ENCODE measurements at regions not wholly inside any gene's neighbourhood (a gene's known extent, or its start where the extent isn't known, plus 50 kb on each side); places are given as distances from the start of the nearest gene placed in this dataset.

- no peak for TF ChIP-seq CTCF (IDR thresholded peaks at IDR 0.05; ENCODE audit: insufficient read depth, low read length, severe bottlenecking)
- Histone ChIP-seq H3K27me3 (ENCODE audit: control insufficient read depth, insufficient read depth, low read length) (no peaks in the 10 kb centered on the region), H3K36me3 (ENCODE audit: control insufficient read depth, insufficient read depth, low read length) (no peaks in the 10 kb centered on the region), H3K4me3 (ENCODE audit: low read depth, low read length) (no peak overlapping the region)
- FAIRE-seq (no peak), DNase-seq (ENCODE audit: low read depth) (no peak)
Measured at GRCh38 chr6:25179051-25179778, 100.0 kb upstream of the CARMIL1 start.

- FAIRE-seq (no peak), DNase-seq (ENCODE audit: low read depth) (no peak)
- H3K4me3 ChIP-seq (ENCODE audit: low read depth, low read length) = no peak overlapping the region
- H3K27me3 ChIP-seq (ENCODE audit: control insufficient read depth, insufficient read depth, low read length) = no peaks in the 10 kb centered on the region
- no peaks in the 10 kb centered on the region for H3K36me3 ChIP-seq (ENCODE audit: control insufficient read depth, insufficient read depth, low read length)
- TF ChIP-seq CTCF (IDR thresholded peaks at IDR 0.05; ENCODE audit: insufficient read depth, low read length, severe bottlenecking) = no peak
Measured at GRCh38 chr6:25180630-25181349, 98.4 kb upstream of the CARMIL1 start.

GRCh38 chr6:25181350-25181724, 97.8 kb upstream of the CARMIL1 start:
- Histone ChIP-seq H3K36me3 (ENCODE audit: control insufficient read depth, insufficient read depth, low read length) (no peaks in the 10 kb centered on the region), H3K4me3 (ENCODE audit: low read depth, low read length) (no peak overlapping the region), H3K27me3 (ENCODE audit: control insufficient read depth, insufficient read depth, low read length) (no peaks in the 10 kb centered on the region)
- DNase-seq (ENCODE audit: low read depth) (no peak), FAIRE-seq (no peak)
- no peak for TF ChIP-seq CTCF (IDR thresholded peaks at IDR 0.05; ENCODE audit: insufficient read depth, low read length, severe bottlenecking)

- Histone ChIP-seq H3K27me3 (ENCODE audit: control insufficient read depth, insufficient read depth, low read length) (no peaks in the 10 kb centered on the region), H3K4me3 (ENCODE audit: low read depth, low read length) (no peak overlapping the region), H3K36me3 (ENCODE audit: control insufficient read depth, insufficient read depth, low read length) (no peaks in the 10 kb centered on the region)
- FAIRE-seq (no peak), DNase-seq (ENCODE audit: low read depth) (peak; percentile 45)
- no peak for TF ChIP-seq CTCF (IDR thresholded peaks at IDR 0.05; ENCODE audit: insufficient read depth, low read length, severe bottlenecking)
Measured at GRCh38 chr6:25181923-25182322, 97.3 kb upstream of the CARMIL1 start.

GRCh38 chr6:25186919-25187318, 92.3 kb upstream of the CARMIL1 start:
- H3K27me3 ChIP-seq (ENCODE audit: control insufficient read depth, insufficient read depth, low read length) = no peaks in the 10 kb centered on the region
- H3K4me3 ChIP-seq (ENCODE audit: low read depth, low read length) = no peak overlapping the region
- no peak for TF ChIP-seq CTCF (IDR thresholded peaks at IDR 0.05; ENCODE audit: insufficient read depth, low read length, severe bottlenecking)
- FAIRE-seq (peak; percentile 64), DNase-seq (ENCODE audit: low read depth) (peak; percentile 32)
- H3K36me3 ChIP-seq (ENCODE audit: control insufficient read depth, insufficient read depth, low read length) = no peaks in the 10 kb centered on the region

Data from bronchial epithelial cell (primary cell).